ENCODE measurements at regions not wholly inside any gene's neighbourhood (a gene's known extent, or its start where the extent isn't known, plus 50 kb on each side); places are given as distances from the start of the nearest gene placed in this dataset.
"Not testable (repeated sequence)": the region's sequence is repeated elsewhere in the genome, so short reads cannot be mapped to it uniquely, and the experiment has no call there.

GRCh38 chr16:60432472-60432871 lies 1603.8 kb downstream of the CDH8 start:
- in situ Hi-C loops (cut with HindIII; ENCODE audit: low sequenced_read_pairs): no loop called here

- in situ Hi-C loops (cut with HindIII; ENCODE audit: low sequenced_read_pairs): no loop called here
These were observed 1616.4 kb downstream of the CDH8 start for GRCh38 chr16:60419859-60420258.

- in situ Hi-C loops (cut with HindIII; ENCODE audit: low sequenced_read_pairs): no loop called here
These were observed 1621.6 kb downstream of the CDH8 start for GRCh38 chr16:60414613-60415012.

GRCh38 chr16:60413969-60414368 lies 1622.3 kb downstream of the CDH8 start:
- in situ Hi-C loops (cut with HindIII; ENCODE audit: low sequenced_read_pairs): no loop called here

- in situ Hi-C loops (cut with HindIII; ENCODE audit: low sequenced_read_pairs): no loop called here
These were observed 1628.6 kb downstream of the CDH8 start for GRCh38 chr16:60407606-60408005.

GRCh38 chr16:60407034-60407433 lies 1629.2 kb downstream of the CDH8 start:
- in situ Hi-C loops (cut with HindIII; ENCODE audit: low sequenced_read_pairs): no loop called here

- in situ Hi-C loops (cut with HindIII; ENCODE audit: low sequenced_read_pairs): no loop called here
These were observed 1631.0 kb downstream of the CDH8 start for GRCh38 chr16:60405286-60405685.

GRCh38 chr16:60404401-60404800 lies 1631.8 kb downstream of the CDH8 start:
- in situ Hi-C loops (cut with HindIII; ENCODE audit: low sequenced_read_pairs): no loop called here

GRCh38 chr16:60402941-60403340 lies 1633.3 kb downstream of the CDH8 start:
- in situ Hi-C loops (cut with HindIII; ENCODE audit: low sequenced_read_pairs): not testable (repeated sequence)

- in situ Hi-C loops (cut with HindIII; ENCODE audit: low sequenced_read_pairs): no loop called here
These were observed 1643.9 kb downstream of the CDH8 start for GRCh38 chr16:60392380-60392779.

- in situ Hi-C loops (cut with HindIII; ENCODE audit: low sequenced_read_pairs): no loop called here
These were observed 1637.5 kb upstream of the GOT2 start for GRCh38 chr16:60371591-60371990.

- in situ Hi-C loops (cut with HindIII; ENCODE audit: low sequenced_read_pairs): no loop called here
These were observed 1633.6 kb upstream of the GOT2 start for GRCh38 chr16:60367739-60368138.

- in situ Hi-C loops (cut with HindIII; ENCODE audit: low sequenced_read_pairs): no loop called here
These were observed 1629.5 kb upstream of the GOT2 start for GRCh38 chr16:60363566-60363965.

- in situ Hi-C loops (cut with HindIII; ENCODE audit: low sequenced_read_pairs): not testable (repeated sequence)
These were observed 1625.8 kb upstream of the GOT2 start for GRCh38 chr16:60359866-60360265.

GRCh38 chr16:60359412-60359811 lies 1625.3 kb upstream of the GOT2 start:
- in situ Hi-C loops (cut with HindIII; ENCODE audit: low sequenced_read_pairs): not testable (repeated sequence)

GRCh38 chr16:60357876-60358522 lies 1623.9 kb upstream of the GOT2 start:
- in situ Hi-C loops (cut with HindIII; ENCODE audit: low sequenced_read_pairs): not testable (repeated sequence)

GRCh38 chr16:60346256-60346655 lies 1612.1 kb upstream of the GOT2 start:
- in situ Hi-C loops (cut with HindIII; ENCODE audit: low sequenced_read_pairs): no loop called here

- in situ Hi-C loops (cut with HindIII; ENCODE audit: low sequenced_read_pairs): no loop called here
These were observed 1603.6 kb upstream of the GOT2 start for GRCh38 chr16:60337671-60338070.

- in situ Hi-C loops (cut with HindIII; ENCODE audit: low sequenced_read_pairs): no loop called here
These were observed 1597.1 kb upstream of the GOT2 start for GRCh38 chr16:60331168-60331567.

GRCh38 chr16:60329108-60329507 lies 1595.0 kb upstream of the GOT2 start:
- in situ Hi-C loops (cut with HindIII; ENCODE audit: low sequenced_read_pairs): no loop called here

GRCh38 chr16:60328152-60328551 lies 1594.0 kb upstream of the GOT2 start:
- in situ Hi-C loops (cut with HindIII; ENCODE audit: low sequenced_read_pairs): no loop called here

- in situ Hi-C loops (cut with HindIII; ENCODE audit: low sequenced_read_pairs): no loop called here
These were observed 1584.4 kb upstream of the GOT2 start for GRCh38 chr16:60318486-60318885.

GRCh38 chr16:60310846-60311445 lies 1576.8 kb upstream of the GOT2 start:
- in situ Hi-C loops (cut with HindIII; ENCODE audit: low sequenced_read_pairs): no loop called here

Data from DLD1 (cell line).